ENCODE measurements at regions not wholly inside any gene's neighbourhood (a gene's known extent, or its start where the extent isn't known, plus 50 kb on each side); places are given as distances from the start of the nearest gene placed in this dataset.

DNA sequence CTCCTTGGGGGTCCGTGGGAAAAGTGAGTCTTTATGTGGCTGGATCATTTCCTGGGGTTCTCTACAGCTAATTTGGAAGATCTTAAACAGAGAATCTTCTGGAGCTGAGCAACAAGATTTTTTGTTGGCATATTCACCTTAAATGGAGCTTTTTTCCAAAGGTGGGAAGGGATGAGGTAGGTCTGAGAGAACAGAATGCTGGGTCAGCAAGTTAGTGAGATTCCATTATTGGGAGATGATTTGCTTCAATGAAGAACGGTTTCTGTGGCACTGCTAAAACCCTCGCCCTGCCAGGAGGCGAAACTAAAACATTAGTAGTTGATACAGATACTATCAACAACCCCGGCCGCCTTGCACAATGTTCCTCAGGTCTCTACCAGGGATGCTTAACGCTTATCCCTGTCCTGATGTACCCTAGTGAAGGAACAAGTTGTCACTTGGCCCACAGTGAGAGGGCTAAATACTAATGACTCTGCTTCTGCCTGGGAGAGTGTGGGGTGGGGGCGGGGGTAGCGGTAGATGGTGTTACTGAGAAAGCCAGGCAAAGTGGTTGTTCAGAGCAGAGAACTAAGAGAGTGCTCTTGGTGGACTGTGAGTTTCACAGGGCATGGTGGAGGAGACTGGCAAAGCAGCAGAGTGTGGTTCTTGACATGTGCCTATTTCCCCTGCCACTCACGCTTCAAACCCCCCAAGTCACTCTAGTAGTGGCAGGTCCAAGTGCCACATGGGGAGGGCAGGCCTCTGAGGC lies 63.7 kb upstream of the CYP2D6 start:
- no peaks in the 10 kb centered on the region for H3K9me3 ChIP-seq (ENCODE audit: insufficient read depth, low read length)
- no peaks in the 10 kb centered on the region for H3K27me3 ChIP-seq (ENCODE audit: low read depth, low read length)
- peaks cover 96% of the 10 kb centered on the region for H3K79me2 ChIP-seq (ENCODE audit: low read length)
- no peak overlapping the region for H3K9ac ChIP-seq (ENCODE audit: low read length)
- H3K4me2 ChIP-seq (ENCODE audit: low read length): no peak overlapping the region
- no peaks in the 10 kb centered on the region for H3K4me1 ChIP-seq (ENCODE audit: low read length)
- peaks cover 93% of the 10 kb centered on the region for H4K20me1 ChIP-seq (ENCODE audit: insufficient read depth, low read length)
- H3K27ac ChIP-seq (ENCODE audit: low read length): no peak overlapping the region
- H3K4me3 ChIP-seq (ENCODE audit: low read length): no peak overlapping the region
- no peaks in the 10 kb centered on the region for H3K36me3 ChIP-seq (replicated peaks; ENCODE audit: low read depth, low read length)
- TF ChIP-seq EZH2phosphoT487 (IDR thresholded peaks at IDR 0.05; ENCODE audit: low read depth): no peak
- TF ChIP-seq, protein P1, sequence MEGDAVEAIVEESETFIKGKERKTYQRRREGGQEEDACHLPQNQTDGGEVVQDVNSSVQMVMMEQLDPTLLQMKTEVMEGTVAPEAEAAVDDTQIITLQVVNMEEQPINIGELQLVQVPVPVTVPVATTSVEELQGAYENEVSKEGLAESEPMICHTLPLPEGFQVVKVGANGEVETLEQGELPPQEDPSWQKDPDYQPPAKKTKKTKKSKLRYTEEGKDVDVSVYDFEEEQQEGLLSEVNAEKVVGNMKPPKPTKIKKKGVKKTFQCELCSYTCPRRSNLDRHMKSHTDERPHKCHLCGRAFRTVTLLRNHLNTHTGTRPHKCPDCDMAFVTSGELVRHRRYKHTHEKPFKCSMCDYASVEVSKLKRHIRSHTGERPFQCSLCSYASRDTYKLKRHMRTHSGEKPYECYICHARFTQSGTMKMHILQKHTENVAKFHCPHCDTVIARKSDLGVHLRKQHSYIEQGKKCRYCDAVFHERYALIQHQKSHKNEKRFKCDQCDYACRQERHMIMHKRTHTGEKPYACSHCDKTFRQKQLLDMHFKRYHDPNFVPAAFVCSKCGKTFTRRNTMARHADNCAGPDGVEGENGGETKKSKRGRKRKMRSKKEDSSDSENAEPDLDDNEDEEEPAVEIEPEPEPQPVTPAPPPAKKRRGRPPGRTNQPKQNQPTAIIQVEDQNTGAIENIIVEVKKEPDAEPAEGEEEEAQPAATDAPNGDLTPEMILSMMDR (IDR thresholded peaks at IDR 0.05; ENCODE audit: low read depth, low read length): no peak
- H2AFZ ChIP-seq (ENCODE audit: low read depth, low read length): no peak overlapping the region

DNA sequence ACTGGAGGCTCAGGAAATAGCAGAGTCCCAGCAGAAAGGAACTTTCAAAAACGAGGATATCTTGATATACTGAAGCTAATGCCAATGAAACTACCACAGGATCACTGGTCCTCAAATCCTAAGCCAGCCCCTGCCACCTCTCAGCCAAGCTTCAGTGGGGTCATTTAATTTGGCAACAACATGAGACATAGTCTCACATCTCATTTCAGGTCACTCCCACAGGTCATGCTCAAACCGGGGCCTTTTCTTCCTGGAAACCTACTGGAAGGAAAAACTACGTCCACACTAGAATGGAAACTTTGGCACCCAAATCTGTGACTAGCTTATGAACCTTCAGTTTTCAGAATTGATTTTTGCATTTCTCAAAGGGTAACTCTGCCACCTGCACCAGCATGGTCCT lies 61.9 kb upstream of the CYP2D6 start:
- no peaks in the 10 kb centered on the region for H3K4me1 ChIP-seq (ENCODE audit: low read length)
- no peak overlapping the region for H3K4me3 ChIP-seq (ENCODE audit: low read length)
- H4K20me1 ChIP-seq (ENCODE audit: insufficient read depth, low read length): peaks cover 91% of the 10 kb centered on the region
- peaks cover 95% of the 10 kb centered on the region for H3K79me2 ChIP-seq (ENCODE audit: low read length)
- TF ChIP-seq EZH2phosphoT487 (IDR thresholded peaks at IDR 0.05; ENCODE audit: low read depth): no peak
- TF ChIP-seq, protein P1 (IDR thresholded peaks at IDR 0.05; ENCODE audit: low read depth, low read length): no peak
- no peak overlapping the region for H3K27ac ChIP-seq (ENCODE audit: low read length)
- H3K36me3 ChIP-seq (replicated peaks; ENCODE audit: low read depth, low read length): peaks cover under 1% of the 10 kb centered on the region
- H2AFZ ChIP-seq (ENCODE audit: low read depth, low read length): no peak overlapping the region
- no peaks in the 10 kb centered on the region for H3K9me3 ChIP-seq (ENCODE audit: insufficient read depth, low read length)
- no peak overlapping the region for H3K4me2 ChIP-seq (ENCODE audit: low read length)
- no peak overlapping the region for H3K9ac ChIP-seq (ENCODE audit: low read length)
- H3K27me3 ChIP-seq (ENCODE audit: low read depth, low read length): no peaks in the 10 kb centered on the region

DNA sequence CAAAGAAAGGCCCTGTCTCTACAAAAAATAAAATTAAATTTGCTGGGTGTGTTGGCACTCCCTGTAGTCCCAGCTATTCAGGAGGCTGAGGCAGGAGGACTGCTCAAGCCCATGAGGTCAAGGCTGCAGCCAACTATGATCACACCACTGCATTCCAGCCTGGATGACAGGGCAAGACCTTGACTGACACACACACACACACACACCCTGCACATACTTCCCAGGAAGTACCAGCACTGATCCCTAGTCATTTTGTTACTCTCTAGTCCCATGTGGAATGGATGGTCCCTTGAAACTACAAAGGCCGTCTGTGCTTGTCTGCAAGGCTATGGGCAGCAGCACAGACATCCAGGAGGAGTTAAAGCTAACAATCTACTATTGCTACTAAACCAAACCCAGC lies 59.7 kb upstream of the CYP2D6 start:
- no peak overlapping the region for H2AFZ ChIP-seq (ENCODE audit: low read depth, low read length)
- H3K4me2 ChIP-seq (ENCODE audit: low read length): no peak overlapping the region
- H3K9me3 ChIP-seq (ENCODE audit: insufficient read depth, low read length): no peaks in the 10 kb centered on the region
- no peaks in the 10 kb centered on the region for H3K27me3 ChIP-seq (ENCODE audit: low read depth, low read length)
- H4K20me1 ChIP-seq (ENCODE audit: insufficient read depth, low read length): peaks cover 95% of the 10 kb centered on the region
- H3K36me3 ChIP-seq (replicated peaks; ENCODE audit: low read depth, low read length): peaks cover 3% of the 10 kb centered on the region
- H3K4me1 ChIP-seq (ENCODE audit: low read length): no peaks in the 10 kb centered on the region
- H3K9ac ChIP-seq (ENCODE audit: low read length): no peak overlapping the region
- no peak overlapping the region for H3K4me3 ChIP-seq (ENCODE audit: low read length)
- H3K27ac ChIP-seq (ENCODE audit: low read length): no peak overlapping the region
- TF ChIP-seq EZH2phosphoT487 (IDR thresholded peaks at IDR 0.05; ENCODE audit: low read depth): no peak
- TF ChIP-seq, protein P1 (IDR thresholded peaks at IDR 0.05; ENCODE audit: low read depth, low read length): no peak
- peaks cover 94% of the 10 kb centered on the region for H3K79me2 ChIP-seq (ENCODE audit: low read length)

DNA sequence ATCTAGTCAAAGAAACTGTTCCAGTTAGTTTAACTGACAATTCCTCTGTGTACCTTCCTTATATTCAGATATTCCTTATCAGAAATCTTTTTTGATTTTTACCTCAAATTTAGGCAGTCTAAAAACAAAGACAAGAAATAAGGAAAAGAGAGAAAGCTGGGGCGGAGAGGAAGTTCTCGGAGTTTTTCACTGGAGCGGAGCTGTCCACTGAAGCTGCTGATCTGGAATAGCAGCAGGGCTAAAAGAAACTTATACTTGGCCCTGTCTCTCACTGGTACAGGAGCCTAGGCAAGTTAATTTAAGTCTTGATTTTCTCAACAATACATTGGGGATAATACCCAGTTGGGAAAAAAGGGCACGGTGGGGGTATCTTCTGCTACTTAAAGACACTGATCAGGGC lies 59.2 kb upstream of the CYP2D6 start:
- Histone ChIP-seq H2AFZ (ENCODE audit: low read depth, low read length) (no peak overlapping the region), H3K4me3 (ENCODE audit: low read length) (no peak overlapping the region), H3K4me1 (ENCODE audit: low read length) (no peaks in the 10 kb centered on the region), H3K4me2 (ENCODE audit: low read length) (no peak overlapping the region), H3K9me3 (ENCODE audit: insufficient read depth, low read length) (no peaks in the 10 kb centered on the region), H3K9ac (ENCODE audit: low read length) (no peak overlapping the region), H3K27ac (ENCODE audit: low read length) (no peak overlapping the region), H3K27me3 (ENCODE audit: low read depth, low read length) (no peaks in the 10 kb centered on the region), H3K36me3 (replicated peaks; ENCODE audit: low read depth, low read length) (peaks cover 3% of the 10 kb centered on the region), H4K20me1 (ENCODE audit: insufficient read depth, low read length) (peaks cover 95% of the 10 kb centered on the region), H3K79me2 (ENCODE audit: low read length) (peaks cover 94% of the 10 kb centered on the region)
- TF ChIP-seq, protein P1 (IDR thresholded peaks at IDR 0.05; ENCODE audit: low read depth, low read length): no peak
- no peak for TF ChIP-seq EZH2phosphoT487 (IDR thresholded peaks at IDR 0.05; ENCODE audit: low read depth)

All from OCI-LY3 (cell line).